SK-N-SH (cell line): ENCODE measurements at regions not wholly inside any gene's neighbourhood (a gene's known extent, or its start where the extent isn't known, plus 50 kb on each side); places are given as distances from the start of the nearest gene placed in this dataset.

Source experiments
- CTCF ChIA-PET: fragments of 300-600, 350-600 bp; formaldehyde crosslinking; extraction: SDS; loops from one replicate; lab custom pipeline; 2021; lab: Yijun Ruan, JAX
- POLR2A ChIA-PET: fragments of 350-600 bp; sonication (Branson Sonifier 250); formaldehyde crosslinking; extraction: SDS; loops from one replicate; lab custom pipeline; 2020; ENCODE audit warnings: antibody characterized with exemption, inconsistent platforms; lab: Yijun Ruan, JAX
- DNase-seq: peaks from one replicate; pipeline ENCODE4 v3.0.0; 2012
- H2AFZ ChIP-seq: fragments of 200-600 bp; sonication (generic); 2 replicates; pipeline ENCODE4 v1.8.1; 2016; ENCODE audit warnings: antibody characterized with exemption, mild to moderate bottlenecking, low read depth
- H3F3A ChIP-seq: fragments of 200-600 bp; sonication (generic); replicated peaks from 2 replicates; pipeline ENCODE3; 2016; ENCODE audit warnings: antibody characterized with exemption, mild to moderate bottlenecking; ENCODE audit not compliant: insufficient read depth
- H3K27ac ChIP-seq, 2 experiments: fragments of 200-500 bp in 1 of 2; fragments of 200-600 bp in 1 of 2; sonication (Bioruptor generic) in 1 of 2; sonication (generic), shearing (Covaris generic) in 1 of 2; 2 replicates each; pipeline versions ENCODE4 v1.5.1 to v1.6.1; 2014 to 2016; ENCODE audit warnings: low read depth in 2 of 2, inconsistent platforms in 1 of 2, low read length in 1 of 2, mild to moderate bottlenecking in 1 of 2, mixed read lengths in 1 of 2
- H3K27me3 ChIP-seq: fragments of 200-600 bp; sonication (generic), shearing (Covaris generic); 2 replicates; pipeline ENCODE4 v1.6.1; 2016; ENCODE audit warnings: mixed run types; ENCODE audit not compliant: insufficient read depth
- H3K36me3 ChIP-seq, 2 experiments: fragments of 200-500 bp in 1 of 2; fragments of 200-600 bp in 1 of 2; sonication (Bioruptor generic) in 1 of 2; sonication (generic) in 1 of 2; replicated peaks in 1 of 2; 2 replicates each; pipeline versions ENCODE3 to v1.5.1; 2014 to 2016; ENCODE audit warnings: low read length in 1 of 2, mild to moderate bottlenecking in 1 of 2; ENCODE audit not compliant: insufficient read depth in 2 of 2, control insufficient read depth in 1 of 2
- H3K4me1 ChIP-seq, 2 experiments: fragments of 200-500 bp in 1 of 2; fragments of 200-600 bp in 1 of 2; sonication (Bioruptor generic) in 1 of 2; sonication (generic), shearing (Covaris generic) in 1 of 2; 2 replicates each; pipeline versions ENCODE4 v1.5.1 to v1.6.1; 2014 to 2016; ENCODE audit warnings: low read depth in 1 of 2, low read length in 1 of 2, mixed run types in 1 of 2; ENCODE audit not compliant: insufficient read depth in 2 of 2, control insufficient read depth in 1 of 2
- H3K4me2 ChIP-seq: fragments of 200-600 bp; sonication (generic), shearing (Covaris generic); 2 replicates; pipeline ENCODE4 v1.6.1; 2017; ENCODE audit warnings: mixed run types
- H3K4me3 ChIP-seq, 2 experiments: fragments of 200-500 bp in 1 of 2; fragments of 200-600 bp in 1 of 2; sonication (Bioruptor generic) in 1 of 2; sonication (generic), shearing (Covaris generic) in 1 of 2; 2 replicates each; pipeline versions ENCODE4 v1.5.1 to v1.8.1; 2014 to 2016; ENCODE audit warnings: low read depth in 2 of 2, inconsistent platforms in 1 of 2, low read length in 1 of 2, mild to moderate bottlenecking in 1 of 2, mixed read lengths in 1 of 2, moderate library complexity in 1 of 2
- H3K79me2 ChIP-seq: fragments of 200-600 bp; sonication (generic); 2 replicates; pipeline ENCODE4 v1.8.1; 2017; ENCODE audit warnings: mild to moderate bottlenecking; ENCODE audit not compliant: insufficient read depth
- H3K9ac ChIP-seq: fragments of 200-600 bp; sonication (generic); 2 replicates; pipeline ENCODE4 v1.6.1; 2017; ENCODE audit warnings: mixed run types
- H3K9me2 ChIP-seq: fragments of 200-600 bp; sonication (generic); 2 replicates; pipeline ENCODE4 v1.6.1; 2017; ENCODE audit warnings: mixed run types
- H3K9me3 ChIP-seq: fragments of 200-600 bp; sonication (generic); 2 replicates; pipeline ENCODE4 v1.6.1; 2017; ENCODE audit warnings: mixed run types, mild to moderate bottlenecking, moderate library complexity
- H4K20me1 ChIP-seq: fragments of 200-600 bp; sonication (generic); 2 replicates; pipeline ENCODE4 v1.6.1; 2017; ENCODE audit warnings: mild to moderate bottlenecking, mixed run types; ENCODE audit not compliant: insufficient read depth
- CTCF ChIP-seq: fragments of 200-600 bp; sonication (generic); IDR thresholded peaks from 2 replicates; pipeline ENCODE4 v1.6.1; 2017; ENCODE audit warnings: antibody characterized with exemption, mild to moderate bottlenecking, moderate library complexity
- EP300 ChIP-seq, 2 experiments: IDR thresholded peaks; 2 replicates each; pipeline versions ENCODE4 v1.4.0 to v1.6.1; 2012; ENCODE audit warnings: borderline replicate concordance in 1 of 2, low read depth in 1 of 2, low read length in 1 of 2
- EZH2phosphoT487 ChIP-seq: fragments of 200-600 bp; sonication (generic); IDR thresholded peaks from 2 replicates; pipeline ENCODE4 v1.6.1; 2017; ENCODE audit warnings: low read depth, mixed run types, mild to moderate bottlenecking, antibody characterized with exemption, moderate library complexity, borderline replicate concordance
- JUND ChIP-seq: IDR thresholded peaks from 2 replicates; pipeline ENCODE4 v1.4.0; 2012
- MAX ChIP-seq: IDR thresholded peaks from 2 replicates; pipeline ENCODE4 v1.4.0; 2012; ENCODE audit warnings: low read depth
- MEF2A ChIP-seq: IDR thresholded peaks from 2 replicates; pipeline ENCODE4 v1.4.0; 2012; ENCODE audit warnings: low read depth, borderline replicate concordance
- MXI1 ChIP-seq: IDR thresholded peaks from 2 replicates; pipeline ENCODE4 v1.6.1; 2012; ENCODE audit warnings: mild to moderate bottlenecking, low read depth, low read length, improper control_type of control experiment
- NRF1 ChIP-seq: IDR thresholded peaks from 2 replicates; pipeline ENCODE4 v1.6.1; 2012; ENCODE audit warnings: low read depth, mild to moderate bottlenecking, low read length
- RAD21 ChIP-seq: IDR thresholded peaks from 2 replicates; pipeline ENCODE4 v1.6.1; 2012; ENCODE audit warnings: mild to moderate bottlenecking, low read length
- RCOR1 ChIP-seq: fragments of 150-350 bp; IDR thresholded peaks from 2 replicates; pipeline ENCODE4 v1.6.1; 2017; ENCODE audit warnings: antibody characterized with exemption, low read length
- SMC3 ChIP-seq: IDR thresholded peaks from 2 replicates; pipeline ENCODE4 v1.6.1; 2012; ENCODE audit warnings: low read depth, low read length, improper control_type of control experiment
- TCF12 ChIP-seq: IDR thresholded peaks from 2 replicates; pipeline ENCODE4 v1.4.0; 2012
- USF2 ChIP-seq: fragments of 150-350 bp; IDR thresholded peaks from 2 replicates; pipeline ENCODE4 v1.6.1; 2017; ENCODE audit warnings: antibody characterized with exemption, low read length, low read depth, borderline replicate concordance
- ZBTB33 ChIP-seq: IDR thresholded peaks from 2 replicates; pipeline ENCODE4 v1.4.0; 2012; ENCODE audit warnings: low read depth, borderline replicate concordance
- WGBS: methylation state at CpG from one replicate; pipeline ENCODE4 v1.1.6; 2017; ENCODE audit warnings: low lambda C conversion rate; 5-methylcytosine and 5-hydroxymethylcytosine counted together

- H3F3A ChIP-seq: no peaks in the 10 kb centered on the region
- H3K79me2 ChIP-seq: no peaks in the 10 kb centered on the region
- 0% methylated on average over 2 of the region's 3 CpGs for WGBS
- H2AFZ ChIP-seq: no peak overlapping the region
- no peaks in the 10 kb centered on the region for H3K27me3 ChIP-seq
- no peaks in the 10 kb centered on the region for H4K20me1 ChIP-seq
- no peaks in the 10 kb centered on the region for H3K9me2 ChIP-seq
- no peaks in the 10 kb centered on the region for H3K4me1 ChIP-seq
- ChIA-PET CTCF (interaction anchor here (0.6 to 2.0 kb wide), 8 partner anchors 9 to 1785 kb away, joined by 3 to 12 read pairs (median 3); no protein-coding TSS in a partner anchor), POLR2A (no interaction called here)
- DNase-seq: peak; percentile 22
- H3K27ac ChIP-seq: no peak overlapping the region
- H3K36me3 ChIP-seq: no peaks in the 10 kb centered on the region
- H3K9me3 ChIP-seq: no peaks in the 10 kb centered on the region
- H3K9ac ChIP-seq: no peak overlapping the region
- no peak overlapping the region for H3K4me2 ChIP-seq
- TF ChIP-seq CTCF (peak; percentile 46), JUND (no peak), TCF12 (no peak), RAD21 (peak; percentile 67), SMC3 (peak; percentile 37; the same call in 1 of the 2 replicates), MXI1 (no peak)
- H3K4me3 ChIP-seq: no peak overlapping the region
These were observed 372.9 kb downstream of the KLHL13 start for GRCh38 chrX:117743469-117744251.

GRCh38 chrX:117713411-117713810 lies 403.2 kb downstream of the KLHL13 start:
- Histone ChIP-seq H3K27ac (no peak overlapping the region), H3K36me3 (no peaks in the 10 kb centered on the region), H3K9me3 (no peaks in the 10 kb centered on the region), H2AFZ (no peak overlapping the region), H3K4me1 (peaks cover 0 to 4% of the 10 kb centered on the region in 2 experiments; a peak in 2 of 4 replicates), H3K9me2 (no peaks in the 10 kb centered on the region), H3K9ac (no peak overlapping the region), H3K4me3 (no peak overlapping the region), H3F3A (no peaks in the 10 kb centered on the region), H3K4me2 (no peak overlapping the region), H4K20me1 (no peaks in the 10 kb centered on the region), H3K27me3 (no peaks in the 10 kb centered on the region), H3K79me2 (no peaks in the 10 kb centered on the region)
- no peak for DNase-seq
- ChIA-PET CTCF (no interaction called here), POLR2A (no interaction called here)
- 22% methylated on average over 1 of the region's 1 CpG for WGBS
- TF ChIP-seq ZBTB33 (no peak), EP300 (IDR thresholded peaks at IDR 0.05; ENCODE audit: borderline replicate concordance in 1 of 2, low read depth in 1 of 2, low read length in 1 of 2) (no peak), MAX (no peak), MXI1 (no peak), EZH2phosphoT487 (no peak), RCOR1 (no peak), JUND (no peak), MEF2A (no peak), NRF1 (no peak), USF2 (no peak)
